Activated T-helper 1 cell treated with anti-CD3 and anti-CD28 coated beads, Interleukin-12 subunit alpha, Interleukin-12 subunit beta, Interleukin-2, Interleukin-4 antibody, amounts not matched to agents 30 ng/mL and 10 ng/mL and 1 ng/mL, durations not matched to agents 14 hours and 24 hours and 36 hours (primary cell): ENCODE measurements at regions not wholly inside any gene's neighbourhood (a gene's known extent, or its start where the extent isn't known, plus 50 kb on each side); places are given as distances from the start of the nearest gene placed in this dataset.

Experiments used
- DNase-seq: peaks from one replicate; pipeline ENCODE4 v3.0.0; 2021; ENCODE audit warnings: low spot score
- H3K27ac Mint-ChIP-seq: one replicate; pipeline ENCODE4 v1.8.0; 2021; ENCODE audit warnings: mild to moderate bottlenecking, mixed read lengths
- H3K27me3 Mint-ChIP-seq: one replicate; pipeline ENCODE4 v1.8.0; 2022; ENCODE audit warnings: mild to moderate bottlenecking, moderate library complexity, mixed read lengths; ENCODE audit not compliant: insufficient read depth
- H3K36me3 Mint-ChIP-seq: one replicate; pipeline ENCODE4 v1.8.0; 2021; ENCODE audit warnings: low read depth, mixed read lengths
- H3K4me1 Mint-ChIP-seq: one replicate; pipeline ENCODE4 v1.8.0; 2021; ENCODE audit warnings: low read depth, mixed read lengths
- H3K4me3 Mint-ChIP-seq: one replicate; pipeline ENCODE4 v1.8.0; 2021; ENCODE audit warnings: mild to moderate bottlenecking, moderate library complexity, mixed read lengths
- H3K9me3 Mint-ChIP-seq: one replicate; pipeline ENCODE4 v1.8.0; 2021; ENCODE audit warnings: mixed read lengths
- intact Hi-C: fragments of 100-400 bp; cut with micrococcal nuclease; formaldehyde crosslinking; loops from one replicate; pipeline ENCODE4 v1.15.1; 2024

- DNase-seq, result no peak
- no peak overlapping the region for H3K4me3 Mint-ChIP-seq
- no peaks in the 10 kb centered on the region for H3K9me3 Mint-ChIP-seq
- H3K27ac Mint-ChIP-seq, result no peak overlapping the region
- no peaks in the 10 kb centered on the region for H3K36me3 Mint-ChIP-seq
- H3K27me3 Mint-ChIP-seq, result no peaks in the 10 kb centered on the region
- intact Hi-C loops, result no loop called here
- no peaks in the 10 kb centered on the region for H3K4me1 Mint-ChIP-seq
These were observed 57.1 kb upstream of the ATG10 start for GRCh38 chr5:81914696-81915095.

- H3K27ac Mint-ChIP-seq, result no peak overlapping the region
- no peaks in the 10 kb centered on the region for H3K36me3 Mint-ChIP-seq
- H3K9me3 Mint-ChIP-seq, result no peaks in the 10 kb centered on the region
- H3K27me3 Mint-ChIP-seq, result no peaks in the 10 kb centered on the region
- DNase-seq, result no peak
- intact Hi-C loops, result no loop called here
- no peak overlapping the region for H3K4me3 Mint-ChIP-seq
- H3K4me1 Mint-ChIP-seq, result no peaks in the 10 kb centered on the region
These were observed 58.9 kb upstream of the ATG10 start for GRCh38 chr5:81912933-81913332.

- no peaks in the 10 kb centered on the region for H3K9me3 Mint-ChIP-seq
- H3K27me3 Mint-ChIP-seq, result peaks cover 2% of the 10 kb centered on the region
- no peak for DNase-seq
- no peaks in the 10 kb centered on the region for H3K36me3 Mint-ChIP-seq
- H3K27ac Mint-ChIP-seq, result no peak overlapping the region
- H3K4me3 Mint-ChIP-seq, result no peak overlapping the region
- H3K4me1 Mint-ChIP-seq, result no peaks in the 10 kb centered on the region
- intact Hi-C loops, result no loop called here
These were observed 62.1 kb upstream of the ATG10 start for GRCh38 chr5:81909677-81910076.

GRCh38 chr5:81908771-81909170, 63.1 kb upstream of the ATG10 start:
- peaks cover 2% of the 10 kb centered on the region for H3K27me3 Mint-ChIP-seq
- no peak overlapping the region for H3K4me3 Mint-ChIP-seq
- no peaks in the 10 kb centered on the region for H3K36me3 Mint-ChIP-seq
- intact Hi-C loops, result no loop called here
- no peak for DNase-seq
- H3K9me3 Mint-ChIP-seq, result no peaks in the 10 kb centered on the region
- no peak overlapping the region for H3K27ac Mint-ChIP-seq
- H3K4me1 Mint-ChIP-seq, result no peaks in the 10 kb centered on the region

- Mint-ChIP-seq H3K27ac (no peak overlapping the region), H3K27me3 (peaks cover 2% of the 10 kb centered on the region), H3K36me3 (no peaks in the 10 kb centered on the region), H3K4me3 (no peak overlapping the region), H3K4me1 (no peaks in the 10 kb centered on the region), H3K9me3 (no peaks in the 10 kb centered on the region)
- DNase-seq, result no peak
- intact Hi-C loops, result no loop called here
These were observed 63.8 kb upstream of the ATG10 start for GRCh38 chr5:81908044-81908443.

- Mint-ChIP-seq H3K27ac (no peak overlapping the region), H3K9me3 (no peaks in the 10 kb centered on the region), H3K27me3 (peaks cover 2% of the 10 kb centered on the region), H3K36me3 (no peaks in the 10 kb centered on the region), H3K4me1 (no peaks in the 10 kb centered on the region), H3K4me3 (no peak overlapping the region)
- intact Hi-C loops, result no loop called here
- DNase-seq, result no peak
These were observed 64.7 kb upstream of the ATG10 start for GRCh38 chr5:81907012-81907635.

- Mint-ChIP-seq H3K4me1 (no peaks in the 10 kb centered on the region), H3K27ac (no peak overlapping the region), H3K4me3 (no peak overlapping the region), H3K36me3 (no peaks in the 10 kb centered on the region), H3K9me3 (no peaks in the 10 kb centered on the region), H3K27me3 (peaks cover 2% of the 10 kb centered on the region)
- intact Hi-C loops, result no loop called here
- DNase-seq, result no peak
These were observed 65.7 kb upstream of the ATG10 start for GRCh38 chr5:81906086-81906485.

GRCh38 chr5:81904861-81905260, 67.0 kb upstream of the ATG10 start:
- H3K4me3 Mint-ChIP-seq, result no peak overlapping the region
- intact Hi-C loops, result no loop called here
- H3K36me3 Mint-ChIP-seq, result no peaks in the 10 kb centered on the region
- H3K27ac Mint-ChIP-seq, result no peak overlapping the region
- no peaks in the 10 kb centered on the region for H3K4me1 Mint-ChIP-seq
- H3K27me3 Mint-ChIP-seq, result peaks cover 2% of the 10 kb centered on the region
- no peaks in the 10 kb centered on the region for H3K9me3 Mint-ChIP-seq
- no peak for DNase-seq

GRCh38 chr5:81904166-81904565, 67.7 kb upstream of the ATG10 start:
- H3K36me3 Mint-ChIP-seq, result no peaks in the 10 kb centered on the region
- H3K9me3 Mint-ChIP-seq, result no peaks in the 10 kb centered on the region
- no peaks in the 10 kb centered on the region for H3K4me1 Mint-ChIP-seq
- intact Hi-C loops, result no loop called here
- H3K27me3 Mint-ChIP-seq, result peaks cover 2% of the 10 kb centered on the region
- H3K27ac Mint-ChIP-seq, result no peak overlapping the region
- no peak for DNase-seq
- H3K4me3 Mint-ChIP-seq, result no peak overlapping the region

- no peaks in the 10 kb centered on the region for H3K27me3 Mint-ChIP-seq
- no peak overlapping the region for H3K27ac Mint-ChIP-seq
- no peaks in the 10 kb centered on the region for H3K4me1 Mint-ChIP-seq
- H3K9me3 Mint-ChIP-seq, result no peaks in the 10 kb centered on the region
- H3K4me3 Mint-ChIP-seq, result no peak overlapping the region
- peaks cover under 1% of the 10 kb centered on the region for H3K36me3 Mint-ChIP-seq
- intact Hi-C loops, result no loop called here
- DNase-seq, result no peak
These were observed 70.2 kb upstream of the ATG10 start for GRCh38 chr5:81901586-81901985.

GRCh38 chr5:81899123-81899522, 72.7 kb upstream of the ATG10 start:
- DNase-seq, result no peak
- Mint-ChIP-seq H3K27me3 (no peaks in the 10 kb centered on the region), H3K4me1 (no peaks in the 10 kb centered on the region), H3K4me3 (no peak overlapping the region), H3K27ac (no peak overlapping the region), H3K9me3 (no peaks in the 10 kb centered on the region), H3K36me3 (peaks cover 1% of the 10 kb centered on the region)
- intact Hi-C loops, result no loop called here

- intact Hi-C loops, result no loop called here
- Mint-ChIP-seq H3K27ac (no peak overlapping the region), H3K4me3 (no peak overlapping the region), H3K9me3 (no peaks in the 10 kb centered on the region), H3K36me3 (peaks cover 1% of the 10 kb centered on the region), H3K4me1 (no peaks in the 10 kb centered on the region), H3K27me3 (no peaks in the 10 kb centered on the region)
- no peak for DNase-seq
These were observed 73.4 kb upstream of the ATG10 start for GRCh38 chr5:81898403-81898802.

GRCh38 chr5:81896764-81897163, 75.1 kb upstream of the ATG10 start:
- Mint-ChIP-seq H3K4me3 (no peak overlapping the region), H3K4me1 (no peaks in the 10 kb centered on the region), H3K27ac (no peak overlapping the region), H3K36me3 (peaks cover 1% of the 10 kb centered on the region), H3K27me3 (no peaks in the 10 kb centered on the region), H3K9me3 (peaks cover 4% of the 10 kb centered on the region)
- no peak for DNase-seq
- intact Hi-C loops, result no loop called here

- peaks cover 7% of the 10 kb centered on the region for H3K9me3 Mint-ChIP-seq
These were observed 76.5 kb upstream of the ATG10 start for GRCh38 chr5:81895307-81895706.

More at GRCh38 chr5:81895307-81895706, 76.5 kb upstream of the ATG10 start:
- no peak for DNase-seq
- no peaks in the 10 kb centered on the region for H3K4me1 Mint-ChIP-seq
- no peaks in the 10 kb centered on the region for H3K27me3 Mint-ChIP-seq
- intact Hi-C loops, result no loop called here
- no peak overlapping the region for H3K27ac Mint-ChIP-seq
- no peak overlapping the region for H3K4me3 Mint-ChIP-seq
- H3K36me3 Mint-ChIP-seq, result peaks cover 1% of the 10 kb centered on the region
